Neural progenitor cell (in vitro differentiated cells): ENCODE measurements at regions not wholly inside any gene's neighbourhood (a gene's known extent, or its start where the extent isn't known, plus 50 kb on each side); places are given as distances from the start of the nearest gene placed in this dataset.

Experiments
- EZH2 ChIP-seq: fragments of 200-600 bp; sonication (generic); IDR thresholded peaks from 2 replicates; pipeline ENCODE4 v1.6.1; 2017; ENCODE audit warnings: antibody characterized with exemption, mild to moderate bottlenecking, moderate library complexity
- TF ChIP-seq, protein P1 (sequence below): fragments of 200-600 bp; sonication (generic); IDR thresholded peaks from 2 replicates; pipeline ENCODE4 v1.5.1; 2017; ENCODE audit warnings: antibody characterized with exemption, mild to moderate bottlenecking

DNA sequence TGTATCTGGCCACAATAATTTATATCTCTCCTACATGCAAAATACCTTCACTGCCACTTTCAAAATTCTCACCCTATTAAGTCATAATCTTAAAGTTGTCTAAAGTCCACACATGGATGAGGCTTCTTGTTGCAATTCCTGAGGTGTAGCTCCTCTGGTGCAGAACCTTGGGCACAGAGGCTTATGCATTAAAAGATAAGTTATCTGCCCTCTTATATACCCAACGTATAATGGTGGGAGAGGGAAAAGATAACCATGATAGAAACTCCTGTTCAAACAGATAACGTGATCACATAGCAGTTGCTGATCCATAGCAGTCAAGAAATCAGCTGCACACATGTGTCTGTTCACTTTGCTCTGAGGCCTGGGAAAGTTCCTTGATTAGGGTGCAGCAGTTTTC is 1767.0 kb downstream of the MAT2B start:
- TF ChIP-seq, protein P1, sequence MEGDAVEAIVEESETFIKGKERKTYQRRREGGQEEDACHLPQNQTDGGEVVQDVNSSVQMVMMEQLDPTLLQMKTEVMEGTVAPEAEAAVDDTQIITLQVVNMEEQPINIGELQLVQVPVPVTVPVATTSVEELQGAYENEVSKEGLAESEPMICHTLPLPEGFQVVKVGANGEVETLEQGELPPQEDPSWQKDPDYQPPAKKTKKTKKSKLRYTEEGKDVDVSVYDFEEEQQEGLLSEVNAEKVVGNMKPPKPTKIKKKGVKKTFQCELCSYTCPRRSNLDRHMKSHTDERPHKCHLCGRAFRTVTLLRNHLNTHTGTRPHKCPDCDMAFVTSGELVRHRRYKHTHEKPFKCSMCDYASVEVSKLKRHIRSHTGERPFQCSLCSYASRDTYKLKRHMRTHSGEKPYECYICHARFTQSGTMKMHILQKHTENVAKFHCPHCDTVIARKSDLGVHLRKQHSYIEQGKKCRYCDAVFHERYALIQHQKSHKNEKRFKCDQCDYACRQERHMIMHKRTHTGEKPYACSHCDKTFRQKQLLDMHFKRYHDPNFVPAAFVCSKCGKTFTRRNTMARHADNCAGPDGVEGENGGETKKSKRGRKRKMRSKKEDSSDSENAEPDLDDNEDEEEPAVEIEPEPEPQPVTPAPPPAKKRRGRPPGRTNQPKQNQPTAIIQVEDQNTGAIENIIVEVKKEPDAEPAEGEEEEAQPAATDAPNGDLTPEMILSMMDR, result no peak
- no peak for TF ChIP-seq EZH2
